ENCODE measurements at regions not wholly inside any gene's neighbourhood (a gene's known extent, or its start where the extent isn't known, plus 50 kb on each side); places are given as distances from the start of the nearest gene placed in this dataset.

DNA sequence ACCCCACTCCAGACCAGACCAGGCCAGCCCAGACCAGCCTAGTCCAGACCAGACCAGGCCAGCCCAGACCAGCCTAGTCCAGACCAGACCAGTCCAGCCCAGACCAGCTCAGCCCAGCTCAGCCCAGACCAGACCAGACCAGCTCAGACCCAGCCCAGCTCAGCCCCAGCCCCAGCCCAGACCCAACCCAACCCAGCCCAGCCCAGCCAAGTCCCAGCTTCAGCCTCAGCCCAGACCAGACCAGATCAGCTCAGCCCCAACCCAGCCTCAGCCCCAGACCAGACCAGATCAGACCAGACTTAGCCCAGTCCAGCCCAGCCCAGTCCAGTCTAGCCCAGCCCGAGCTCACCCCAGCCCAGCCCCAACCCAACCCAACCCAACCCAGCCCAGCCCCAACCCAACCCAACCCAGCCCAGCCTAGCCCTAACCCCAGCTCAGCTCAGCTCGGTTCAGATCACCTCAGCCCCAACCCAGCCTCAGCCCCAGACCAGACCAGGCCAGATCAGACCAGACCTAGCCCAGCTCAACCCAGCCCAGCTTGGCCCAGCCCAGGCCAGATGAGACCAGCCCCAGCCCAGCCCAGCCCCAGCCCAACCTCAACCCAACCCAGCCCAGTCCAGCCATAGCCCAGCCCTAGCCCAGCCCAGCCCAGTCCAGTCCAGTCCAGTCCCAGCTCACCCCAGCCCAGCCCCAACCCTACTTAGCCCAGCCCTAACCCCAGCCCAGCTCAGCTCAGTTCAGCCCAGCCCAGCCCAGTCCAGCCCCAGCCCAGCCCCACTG lies 204.7 kb downstream of the BCL11B start:
- Histone ChIP-seq H3K36me3 (replicated peaks; ENCODE audit: insufficient read depth, low read depth) (no peaks in the 10 kb centered on the region), H3K4me2 (no peak overlapping the region), H3K79me2 (no peaks in the 10 kb centered on the region), H3K27me3 (no peaks in the 10 kb centered on the region), H3K4me1 (ENCODE audit: insufficient read depth) (no peaks in the 10 kb centered on the region), H3K9me3 (ENCODE audit: low read depth) (no peaks in the 10 kb centered on the region), H3K4me3 (no peak overlapping the region), H2AFZ (no peak overlapping the region), H3K27ac (no peak overlapping the region), H3K9me2 (replicated peaks; ENCODE audit: insufficient read depth) (no peaks in the 10 kb centered on the region), H4K20me1 (ENCODE audit: insufficient read depth, poor library complexity, severe bottlenecking) (no peaks in the 10 kb centered on the region)
- no CpG with 5 or more reads among the region's 2 CpGs for WGBS (ENCODE audit: low lambda C conversion rate, missing lambda C conversion rate)
- no peak for DNase-seq (ENCODE audit: low spot score)
- TF ChIP-seq, protein P1, sequence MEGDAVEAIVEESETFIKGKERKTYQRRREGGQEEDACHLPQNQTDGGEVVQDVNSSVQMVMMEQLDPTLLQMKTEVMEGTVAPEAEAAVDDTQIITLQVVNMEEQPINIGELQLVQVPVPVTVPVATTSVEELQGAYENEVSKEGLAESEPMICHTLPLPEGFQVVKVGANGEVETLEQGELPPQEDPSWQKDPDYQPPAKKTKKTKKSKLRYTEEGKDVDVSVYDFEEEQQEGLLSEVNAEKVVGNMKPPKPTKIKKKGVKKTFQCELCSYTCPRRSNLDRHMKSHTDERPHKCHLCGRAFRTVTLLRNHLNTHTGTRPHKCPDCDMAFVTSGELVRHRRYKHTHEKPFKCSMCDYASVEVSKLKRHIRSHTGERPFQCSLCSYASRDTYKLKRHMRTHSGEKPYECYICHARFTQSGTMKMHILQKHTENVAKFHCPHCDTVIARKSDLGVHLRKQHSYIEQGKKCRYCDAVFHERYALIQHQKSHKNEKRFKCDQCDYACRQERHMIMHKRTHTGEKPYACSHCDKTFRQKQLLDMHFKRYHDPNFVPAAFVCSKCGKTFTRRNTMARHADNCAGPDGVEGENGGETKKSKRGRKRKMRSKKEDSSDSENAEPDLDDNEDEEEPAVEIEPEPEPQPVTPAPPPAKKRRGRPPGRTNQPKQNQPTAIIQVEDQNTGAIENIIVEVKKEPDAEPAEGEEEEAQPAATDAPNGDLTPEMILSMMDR (IDR thresholded peaks at IDR 0.05; ENCODE audit: poor library complexity) = no peak
- no peak for TF ChIP-seq EZH2phosphoT487 (IDR thresholded peaks at IDR 0.05; ENCODE audit: low read depth, severe bottlenecking, unreplicated experiment)
- no peak for TF ChIP-seq EZH2 (IDR thresholded peaks at IDR 0.05; ENCODE audit: borderline replicate concordance)

DNA sequence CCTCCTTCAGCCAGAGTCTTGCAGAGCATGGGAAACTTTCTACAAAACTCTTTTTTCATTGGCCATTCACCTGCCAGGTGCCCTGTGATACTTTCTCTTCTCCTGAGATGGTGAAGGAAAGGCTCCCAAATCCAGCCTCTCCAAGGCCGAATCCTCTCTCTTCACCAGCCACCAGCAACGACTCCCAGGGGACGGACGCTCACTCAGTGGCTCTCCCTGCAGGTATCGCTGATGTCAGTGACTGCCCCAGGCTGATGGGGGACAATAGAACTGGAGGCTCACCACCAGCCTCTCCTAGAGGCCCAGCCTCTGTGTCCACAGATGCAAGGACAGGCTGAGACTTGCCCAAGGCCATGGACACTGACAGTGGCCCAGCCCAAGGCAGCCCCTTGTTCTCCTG lies 204.1 kb downstream of the BCL11B start:
- H3K79me2 ChIP-seq = no peaks in the 10 kb centered on the region
- 95% methylated on average over 5 of the region's 5 CpGs for WGBS (ENCODE audit: low lambda C conversion rate, missing lambda C conversion rate)
- no peaks in the 10 kb centered on the region for H3K36me3 ChIP-seq (replicated peaks; ENCODE audit: insufficient read depth, low read depth)
- H3K4me3 ChIP-seq = no peak overlapping the region
- H4K20me1 ChIP-seq (ENCODE audit: insufficient read depth, poor library complexity, severe bottlenecking) = no peaks in the 10 kb centered on the region
- DNase-seq (ENCODE audit: low spot score) = no peak
- H3K27ac ChIP-seq = no peak overlapping the region
- H3K9me3 ChIP-seq (ENCODE audit: low read depth) = no peaks in the 10 kb centered on the region
- TF ChIP-seq, protein P1 (IDR thresholded peaks at IDR 0.05; ENCODE audit: poor library complexity) = no peak
- TF ChIP-seq EZH2 (IDR thresholded peaks at IDR 0.05; ENCODE audit: borderline replicate concordance) (no peak), EZH2phosphoT487 (IDR thresholded peaks at IDR 0.05; ENCODE audit: low read depth, severe bottlenecking, unreplicated experiment) (no peak)
- no peaks in the 10 kb centered on the region for H3K27me3 ChIP-seq
- no peak overlapping the region for H2AFZ ChIP-seq
- H3K9me2 ChIP-seq (replicated peaks; ENCODE audit: insufficient read depth) = no peaks in the 10 kb centered on the region
- H3K4me1 ChIP-seq (ENCODE audit: insufficient read depth) = no peaks in the 10 kb centered on the region
- no peak overlapping the region for H3K4me2 ChIP-seq

DNA sequence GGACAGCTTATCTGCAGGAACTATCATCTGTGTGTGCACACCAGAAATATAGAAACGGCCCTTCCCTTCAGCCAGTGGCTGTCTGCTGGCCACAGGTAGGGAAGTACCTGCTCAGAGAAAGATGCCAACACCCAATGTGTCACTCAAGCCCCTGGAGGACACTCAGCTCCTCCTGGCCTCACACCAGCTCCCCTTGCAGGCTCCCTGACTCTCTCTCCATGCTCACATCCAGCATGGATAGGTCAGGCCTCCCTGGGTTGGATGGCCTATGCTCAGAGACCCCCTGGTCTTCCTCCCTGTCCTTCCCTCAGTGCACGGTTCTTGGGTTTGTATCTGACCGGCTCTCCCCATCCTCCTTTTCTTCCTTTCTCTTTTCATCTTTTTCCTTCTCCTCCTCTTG lies 202.1 kb downstream of the BCL11B start:
- Histone ChIP-seq H3K27ac (no peak overlapping the region), H3K4me3 (no peak overlapping the region), H3K36me3 (replicated peaks; ENCODE audit: insufficient read depth, low read depth) (no peaks in the 10 kb centered on the region), H3K79me2 (no peaks in the 10 kb centered on the region), H3K27me3 (no peaks in the 10 kb centered on the region), H3K4me2 (no peak overlapping the region), H3K9me3 (ENCODE audit: low read depth) (no peaks in the 10 kb centered on the region), H4K20me1 (ENCODE audit: insufficient read depth, poor library complexity, severe bottlenecking) (no peaks in the 10 kb centered on the region), H3K4me1 (ENCODE audit: insufficient read depth) (no peaks in the 10 kb centered on the region), H3K9me2 (replicated peaks; ENCODE audit: insufficient read depth) (no peaks in the 10 kb centered on the region), H2AFZ (no peak overlapping the region)
- TF ChIP-seq EZH2 (IDR thresholded peaks at IDR 0.05; ENCODE audit: borderline replicate concordance) (no peak), EZH2phosphoT487 (IDR thresholded peaks at IDR 0.05; ENCODE audit: low read depth, severe bottlenecking, unreplicated experiment) (no peak)
- TF ChIP-seq, protein P1 (IDR thresholded peaks at IDR 0.05; ENCODE audit: poor library complexity) = no peak
- WGBS (ENCODE audit: low lambda C conversion rate, missing lambda C conversion rate) = 78% methylated on average over 3 of the region's 3 CpGs
- no peak for DNase-seq (ENCODE audit: low spot score)
